Activated T-helper 2 cell treated with anti-CD3 and anti-CD28 coated beads, Interferon-gamma antibody, Interleukin-2, Interleukin-4, amounts not matched to agents 10 μg/mL and 5 μg/mL and 100 μg/mL, durations not matched to agents 14 hours and 24 hours and 36 hours (primary cell): ENCODE measurements at regions not wholly inside any gene's neighbourhood (a gene's known extent, or its start where the extent isn't known, plus 50 kb on each side); places are given as distances from the start of the nearest gene placed in this dataset.
"Not testable (repeated sequence)": the region's sequence is repeated elsewhere in the genome, so short reads cannot be mapped to it uniquely, and the experiment has no call there.

Experiments
- DNase-seq: peaks from one replicate; pipeline ENCODE4 v3.0.0; 2021; ENCODE audit warnings: low spot score
- H3K27ac Mint-ChIP-seq: one replicate; pipeline ENCODE4 v1.8.0; 2021; ENCODE audit warnings: mixed read lengths
- H3K27me3 Mint-ChIP-seq: one replicate; pipeline ENCODE4 v1.8.0; 2021; ENCODE audit warnings: low read depth, mixed read lengths
- H3K36me3 Mint-ChIP-seq: one replicate; pipeline ENCODE4 v1.8.0; 2021; ENCODE audit warnings: low read depth, mixed read lengths
- H3K4me1 Mint-ChIP-seq: one replicate; pipeline ENCODE4 v1.8.0; 2021; ENCODE audit warnings: low read depth, mixed read lengths
- H3K4me3 Mint-ChIP-seq: one replicate; pipeline ENCODE4 v1.8.0; 2021; ENCODE audit warnings: low read depth, mild to moderate bottlenecking, moderate library complexity, mixed read lengths
- H3K9me3 Mint-ChIP-seq: one replicate; pipeline ENCODE4 v1.8.0; 2021; ENCODE audit warnings: mixed read lengths
- intact Hi-C: fragments of 100-400 bp; cut with micrococcal nuclease; formaldehyde crosslinking; loops from one replicate; pipeline ENCODE4 v1.15.1; 2023

GRCh38 chr17:72454342-72454741 is 333.5 kb downstream of the SOX9 start:
- H3K27me3 Mint-ChIP-seq, result no peaks in the 10 kb centered on the region
- H3K9me3 Mint-ChIP-seq, result no peaks in the 10 kb centered on the region
- DNase-seq, result no peak
- H3K36me3 Mint-ChIP-seq, result no peaks in the 10 kb centered on the region
- no peak overlapping the region for H3K4me3 Mint-ChIP-seq
- intact Hi-C loops, result no loop called here
- no peaks in the 10 kb centered on the region for H3K4me1 Mint-ChIP-seq
- no peak overlapping the region for H3K27ac Mint-ChIP-seq

DNA sequence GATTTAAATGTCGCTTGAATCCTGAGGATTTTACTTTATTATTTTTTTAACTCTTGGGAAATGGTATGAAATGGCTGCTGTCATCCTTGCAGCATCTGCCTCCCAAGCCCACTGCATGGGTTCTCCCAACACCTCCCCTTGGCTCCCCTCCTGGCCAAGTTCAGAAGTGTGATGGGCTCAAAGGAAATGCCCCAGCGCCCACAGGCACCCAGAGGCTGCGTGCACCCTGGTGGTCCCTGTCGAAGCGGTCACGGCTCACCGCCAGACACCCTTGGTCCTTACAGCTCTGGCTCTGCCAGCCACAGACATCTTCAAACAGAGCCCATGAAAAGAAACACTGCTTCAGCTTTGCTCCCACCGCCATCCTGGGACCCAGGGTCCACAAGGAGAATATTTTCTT is 334.7 kb downstream of the SOX9 start:
- DNase-seq, result no peak
- Mint-ChIP-seq H3K4me3 (no peak overlapping the region), H3K36me3 (no peaks in the 10 kb centered on the region), H3K9me3 (no peaks in the 10 kb centered on the region), H3K27me3 (no peaks in the 10 kb centered on the region), H3K27ac (no peak overlapping the region), H3K4me1 (no peaks in the 10 kb centered on the region)
- intact Hi-C loops, result no loop called here

GRCh38 chr17:72456075-72456474 is 335.3 kb downstream of the SOX9 start:
- Mint-ChIP-seq H3K36me3 (no peaks in the 10 kb centered on the region), H3K27me3 (no peaks in the 10 kb centered on the region), H3K9me3 (no peaks in the 10 kb centered on the region), H3K27ac (no peak overlapping the region), H3K4me1 (no peaks in the 10 kb centered on the region), H3K4me3 (no peak overlapping the region)
- no peak for DNase-seq
- intact Hi-C loops, result no loop called here

DNA sequence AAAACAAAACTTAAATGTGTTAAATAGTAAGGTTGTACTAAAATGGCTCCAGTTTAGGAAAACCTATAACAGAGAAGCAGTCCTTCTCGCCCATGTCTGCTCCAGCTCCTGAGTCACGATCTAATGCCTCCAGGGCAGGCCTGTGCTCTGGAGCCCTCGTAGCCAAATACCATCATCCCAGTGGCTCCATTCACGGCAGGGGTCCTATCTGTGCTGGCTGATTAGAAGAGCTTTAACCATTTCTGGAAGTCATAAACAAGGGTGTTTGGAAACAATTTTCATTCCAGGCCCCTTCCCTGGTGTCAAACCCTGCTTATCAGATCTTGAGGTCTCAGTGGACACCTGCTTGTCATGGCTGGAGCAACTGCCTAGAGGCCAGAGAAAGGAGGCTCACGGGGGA is 336.9 kb downstream of the SOX9 start:
- Mint-ChIP-seq H3K27me3 (no peaks in the 10 kb centered on the region), H3K9me3 (no peaks in the 10 kb centered on the region), H3K4me1 (no peaks in the 10 kb centered on the region), H3K4me3 (no peak overlapping the region), H3K36me3 (no peaks in the 10 kb centered on the region), H3K27ac (no peak overlapping the region)
- intact Hi-C loops, result no loop called here
- no peak for DNase-seq

DNA sequence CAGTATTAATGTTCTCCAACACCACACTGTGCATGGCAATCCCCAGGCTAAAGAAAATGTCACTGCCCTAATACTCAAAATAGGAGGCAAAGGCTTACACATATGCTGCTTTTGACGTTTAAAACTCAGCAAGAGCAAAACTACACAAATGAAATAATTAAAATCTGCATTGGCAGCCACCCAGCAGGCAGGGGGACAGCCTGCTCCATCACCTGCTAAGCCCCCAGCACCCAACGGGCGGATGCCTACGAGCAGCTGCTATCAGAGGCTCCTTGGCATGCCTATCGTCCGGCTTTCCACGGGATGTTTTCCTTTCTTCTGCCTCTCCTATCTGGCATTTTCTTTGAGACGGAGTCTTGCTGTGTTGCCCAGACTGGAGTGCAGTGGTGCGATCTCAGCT is 337.5 kb downstream of the SOX9 start:
- H3K27ac Mint-ChIP-seq, result no peak overlapping the region
- H3K27me3 Mint-ChIP-seq, result no peaks in the 10 kb centered on the region
- intact Hi-C loops, result no loop called here
- H3K9me3 Mint-ChIP-seq, result no peaks in the 10 kb centered on the region
- H3K36me3 Mint-ChIP-seq, result no peaks in the 10 kb centered on the region
- no peak for DNase-seq
- no peaks in the 10 kb centered on the region for H3K4me1 Mint-ChIP-seq
- no peak overlapping the region for H3K4me3 Mint-ChIP-seq

- H3K4me1 Mint-ChIP-seq, result no peaks in the 10 kb centered on the region
These were observed 339.9 kb downstream of the SOX9 start for GRCh38 chr17:72460711-72461110.

DNA sequence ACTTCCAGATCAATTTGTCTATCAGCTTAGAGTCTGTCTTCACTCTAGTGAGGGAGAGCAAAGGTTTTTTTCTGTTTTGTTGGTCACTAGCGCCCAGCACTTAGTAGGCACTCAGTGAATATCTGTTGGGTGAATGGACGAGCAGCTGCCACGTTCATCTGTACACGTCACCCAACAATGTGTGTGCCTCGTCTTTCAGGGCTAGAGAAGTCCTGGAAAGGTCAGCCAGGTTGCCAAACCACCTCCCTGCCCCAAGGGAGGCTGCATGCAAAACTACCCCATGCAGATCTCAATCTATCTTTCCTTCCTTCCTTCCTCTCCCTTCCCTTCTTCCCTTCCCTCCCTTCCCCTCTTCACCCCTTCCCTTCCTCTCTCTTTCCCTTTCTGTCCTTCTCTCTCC is 340.9 kb downstream of the SOX9 start:
- Mint-ChIP-seq H3K27ac (no peak overlapping the region), H3K36me3 (no peaks in the 10 kb centered on the region), H3K4me1 (no peaks in the 10 kb centered on the region), H3K4me3 (no peak overlapping the region), H3K27me3 (no peaks in the 10 kb centered on the region), H3K9me3 (no peaks in the 10 kb centered on the region)
- DNase-seq, result no peak
- intact Hi-C loops, result no loop called here

More at GRCh38 chr17:72460711-72461110, 339.9 kb downstream of the SOX9 start:
- intact Hi-C loops, result no loop called here
- no peaks in the 10 kb centered on the region for H3K36me3 Mint-ChIP-seq
- H3K27ac Mint-ChIP-seq, result no peak overlapping the region
- H3K9me3 Mint-ChIP-seq, result no peaks in the 10 kb centered on the region
- no peak overlapping the region for H3K4me3 Mint-ChIP-seq
- no peak for DNase-seq
- no peaks in the 10 kb centered on the region for H3K27me3 Mint-ChIP-seq

- Mint-ChIP-seq H3K4me3 (no peak overlapping the region), H3K9me3 (no peaks in the 10 kb centered on the region), H3K27ac (no peak overlapping the region), H3K4me1 (no peaks in the 10 kb centered on the region), H3K36me3 (no peaks in the 10 kb centered on the region), H3K27me3 (no peaks in the 10 kb centered on the region)
- no peak for DNase-seq
- intact Hi-C loops, result no loop called here
These were observed 341.6 kb downstream of the SOX9 start for GRCh38 chr17:72462407-72462806.

DNA sequence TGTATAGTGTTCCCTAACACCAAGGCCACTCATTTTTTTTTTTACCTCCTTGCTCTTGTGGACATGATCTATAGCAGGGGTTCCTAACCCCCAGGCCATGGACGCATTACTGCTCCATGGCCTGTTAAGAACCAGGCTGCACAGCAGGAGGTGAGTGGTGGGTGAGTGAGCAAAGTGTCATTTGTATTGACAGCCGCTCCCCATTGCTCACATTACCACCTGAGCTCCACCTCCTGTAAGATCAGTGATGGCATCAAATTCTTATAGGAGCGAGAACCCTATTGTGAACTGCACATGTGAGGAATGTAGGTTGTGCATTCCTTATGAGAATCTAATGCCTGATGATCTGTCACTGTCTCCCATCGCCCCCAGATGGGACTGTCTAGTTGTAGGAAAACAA is 342.0 kb downstream of the SOX9 start:
- no peak overlapping the region for H3K4me3 Mint-ChIP-seq
- no peaks in the 10 kb centered on the region for H3K4me1 Mint-ChIP-seq
- intact Hi-C loops, result no loop called here
- no peaks in the 10 kb centered on the region for H3K9me3 Mint-ChIP-seq
- DNase-seq, result no peak
- no peak overlapping the region for H3K27ac Mint-ChIP-seq
- no peaks in the 10 kb centered on the region for H3K36me3 Mint-ChIP-seq
- H3K27me3 Mint-ChIP-seq, result no peaks in the 10 kb centered on the region

DNA sequence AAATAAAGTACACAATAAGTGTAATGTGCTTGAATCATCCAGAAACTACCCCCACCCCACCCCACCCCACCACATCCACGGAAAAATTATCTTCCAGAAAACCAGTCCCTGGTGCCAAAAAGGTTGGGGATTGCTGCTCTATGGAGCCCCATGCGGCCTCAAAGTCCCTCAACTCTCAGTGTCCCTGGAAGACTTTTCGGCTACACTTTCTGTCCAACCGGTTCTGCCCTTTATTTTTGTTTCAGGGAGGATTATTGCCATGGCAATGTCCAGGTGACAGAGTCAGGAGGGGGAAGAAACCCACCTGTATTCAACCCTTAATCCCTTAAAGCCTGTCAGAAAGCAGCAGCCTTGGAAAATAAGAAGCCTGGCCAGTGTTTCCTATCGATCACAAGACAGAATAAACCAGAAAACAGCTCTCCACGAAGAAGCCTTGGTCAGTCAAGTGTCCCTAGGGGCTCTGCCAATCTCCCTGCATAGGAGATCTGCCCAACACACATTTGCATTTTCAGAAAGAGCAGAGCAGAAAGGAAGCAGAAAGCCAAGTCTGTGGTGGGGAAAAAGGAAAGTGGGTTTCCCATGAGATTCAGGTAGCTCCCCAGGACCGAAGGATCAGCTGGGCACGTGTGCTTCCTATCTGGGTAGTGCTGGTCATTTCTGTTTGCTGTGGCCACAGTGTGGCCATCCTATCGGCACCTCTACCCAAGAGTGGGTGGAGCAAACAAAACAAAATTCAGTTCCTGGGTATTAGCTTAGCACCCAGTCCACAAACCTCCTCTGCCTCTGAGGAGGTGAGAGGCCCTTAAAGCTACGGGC is 342.7 kb downstream of the SOX9 start:
- no peaks in the 10 kb centered on the region for H3K36me3 Mint-ChIP-seq
- no peak overlapping the region for H3K4me3 Mint-ChIP-seq
- no peaks in the 10 kb centered on the region for H3K4me1 Mint-ChIP-seq
- no peaks in the 10 kb centered on the region for H3K27me3 Mint-ChIP-seq
- no peaks in the 10 kb centered on the region for H3K9me3 Mint-ChIP-seq
- no peak for DNase-seq
- intact Hi-C loops, result no loop called here
- H3K27ac Mint-ChIP-seq, result no peak overlapping the region

GRCh38 chr17:72464221-72464620 is 343.4 kb downstream of the SOX9 start:
- H3K27ac Mint-ChIP-seq, DNase-seq, H3K4me3 Mint-ChIP-seq, H3K27me3 Mint-ChIP-seq, H3K9me3 Mint-ChIP-seq, H3K36me3 Mint-ChIP-seq, intact Hi-C loops, H3K4me1 Mint-ChIP-seq: not testable (repeated sequence)

GRCh38 chr17:72465191-72466024 is 344.6 kb downstream of the SOX9 start:
- Mint-ChIP-seq H3K4me3 (no peak overlapping the region), H3K4me1 (no peaks in the 10 kb centered on the region), H3K36me3 (no peaks in the 10 kb centered on the region), H3K27me3 (no peaks in the 10 kb centered on the region), H3K27ac (no peak overlapping the region), H3K9me3 (no peaks in the 10 kb centered on the region)
- intact Hi-C loops, result no loop called here
- no peak for DNase-seq

- Mint-ChIP-seq H3K9me3 (no peaks in the 10 kb centered on the region), H3K27ac (no peak overlapping the region), H3K27me3 (no peaks in the 10 kb centered on the region), H3K36me3 (no peaks in the 10 kb centered on the region), H3K4me1 (no peaks in the 10 kb centered on the region), H3K4me3 (no peak overlapping the region)
- intact Hi-C loops, result no loop called here
- DNase-seq, result no peak
These were observed 345.4 kb downstream of the SOX9 start for GRCh38 chr17:72466199-72466598.
